LNCAP (cell line): ENCODE measurements at regions not wholly inside any gene's neighbourhood (a gene's known extent, or its start where the extent isn't known, plus 50 kb on each side); places are given as distances from the start of the nearest gene placed in this dataset.

Experiments
- TF ChIP-seq, protein P1 (sequence below): fragments of 450-650 bp; IDR thresholded peaks from 2 replicates; pipeline ENCODE4 v1.5.1; 2017; ENCODE audit warnings: mild to moderate bottlenecking

DNA sequence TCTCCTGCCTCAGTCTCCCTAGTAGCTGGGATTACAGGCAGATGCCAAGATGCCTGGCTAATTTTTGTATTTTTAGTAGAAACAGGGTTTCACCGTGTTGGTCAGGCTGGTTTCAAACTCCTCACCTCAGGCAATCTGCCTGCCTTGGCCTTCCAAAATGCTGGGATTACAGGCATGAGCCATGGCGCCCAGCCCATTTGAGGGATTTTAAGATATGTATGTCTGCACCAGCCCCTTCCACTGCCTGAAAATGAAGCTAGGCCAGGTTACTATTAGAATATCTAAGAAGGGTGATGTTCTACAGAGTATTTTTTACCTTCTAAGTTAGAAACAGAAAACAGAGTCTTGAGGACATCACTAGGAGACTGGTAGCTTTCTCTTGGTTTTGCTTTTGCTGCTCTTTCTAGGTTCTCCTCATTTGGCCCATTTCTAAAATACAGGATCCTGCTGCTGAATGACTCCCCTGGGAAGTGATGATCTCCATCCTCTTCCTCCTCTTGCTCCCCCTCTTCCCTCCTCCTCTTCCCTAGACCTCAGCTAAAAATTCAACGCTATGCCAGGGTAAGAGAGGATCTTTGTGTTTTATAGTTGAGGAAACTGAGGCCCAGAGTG lies 118.5 kb downstream of the MYCN start:
- TF ChIP-seq, protein P1, sequence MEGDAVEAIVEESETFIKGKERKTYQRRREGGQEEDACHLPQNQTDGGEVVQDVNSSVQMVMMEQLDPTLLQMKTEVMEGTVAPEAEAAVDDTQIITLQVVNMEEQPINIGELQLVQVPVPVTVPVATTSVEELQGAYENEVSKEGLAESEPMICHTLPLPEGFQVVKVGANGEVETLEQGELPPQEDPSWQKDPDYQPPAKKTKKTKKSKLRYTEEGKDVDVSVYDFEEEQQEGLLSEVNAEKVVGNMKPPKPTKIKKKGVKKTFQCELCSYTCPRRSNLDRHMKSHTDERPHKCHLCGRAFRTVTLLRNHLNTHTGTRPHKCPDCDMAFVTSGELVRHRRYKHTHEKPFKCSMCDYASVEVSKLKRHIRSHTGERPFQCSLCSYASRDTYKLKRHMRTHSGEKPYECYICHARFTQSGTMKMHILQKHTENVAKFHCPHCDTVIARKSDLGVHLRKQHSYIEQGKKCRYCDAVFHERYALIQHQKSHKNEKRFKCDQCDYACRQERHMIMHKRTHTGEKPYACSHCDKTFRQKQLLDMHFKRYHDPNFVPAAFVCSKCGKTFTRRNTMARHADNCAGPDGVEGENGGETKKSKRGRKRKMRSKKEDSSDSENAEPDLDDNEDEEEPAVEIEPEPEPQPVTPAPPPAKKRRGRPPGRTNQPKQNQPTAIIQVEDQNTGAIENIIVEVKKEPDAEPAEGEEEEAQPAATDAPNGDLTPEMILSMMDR, result no peak

DNA sequence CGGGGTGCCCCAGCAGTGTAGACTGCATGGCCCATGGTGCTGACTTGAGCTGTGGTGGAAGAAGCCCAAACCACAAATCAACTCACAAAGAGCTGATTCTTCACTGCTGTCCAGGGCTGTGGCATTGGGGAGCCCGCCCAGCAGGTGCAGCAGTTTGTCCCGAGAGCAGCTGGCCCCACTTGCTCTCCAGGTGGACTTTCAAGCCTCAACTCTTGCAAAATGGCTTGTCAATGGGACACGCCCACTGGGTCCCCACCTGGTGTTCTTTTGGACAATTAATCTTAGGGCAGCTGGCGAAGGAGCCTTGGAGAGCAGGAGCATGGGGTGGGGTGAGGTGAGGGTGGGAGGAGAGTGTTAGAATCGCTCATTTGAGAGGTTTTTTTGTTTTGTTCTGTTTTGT lies 117.9 kb downstream of the MYCN start:
- TF ChIP-seq, protein P1, result no peak

DNA sequence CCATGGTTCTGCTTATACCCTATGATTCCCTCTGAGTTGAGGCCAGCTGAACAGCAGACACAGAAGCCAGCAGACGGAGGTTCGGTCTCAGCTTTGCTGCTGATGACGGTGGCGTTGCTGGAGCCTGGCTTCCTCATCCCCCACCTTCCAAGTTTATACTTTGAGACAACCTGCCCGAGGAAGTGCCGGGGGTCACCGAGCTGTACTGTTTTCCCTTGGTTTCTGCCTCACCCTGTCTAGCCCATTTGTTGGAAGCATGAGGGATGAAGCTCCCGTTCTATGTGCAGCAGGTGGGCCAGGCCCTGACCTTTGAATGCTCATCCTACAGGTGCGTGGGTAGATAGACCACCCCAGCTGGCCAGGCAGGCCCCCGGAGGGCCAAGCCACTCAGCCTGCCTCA lies 117.3 kb downstream of the MYCN start:
- TF ChIP-seq, protein P1, result no peak

DNA sequence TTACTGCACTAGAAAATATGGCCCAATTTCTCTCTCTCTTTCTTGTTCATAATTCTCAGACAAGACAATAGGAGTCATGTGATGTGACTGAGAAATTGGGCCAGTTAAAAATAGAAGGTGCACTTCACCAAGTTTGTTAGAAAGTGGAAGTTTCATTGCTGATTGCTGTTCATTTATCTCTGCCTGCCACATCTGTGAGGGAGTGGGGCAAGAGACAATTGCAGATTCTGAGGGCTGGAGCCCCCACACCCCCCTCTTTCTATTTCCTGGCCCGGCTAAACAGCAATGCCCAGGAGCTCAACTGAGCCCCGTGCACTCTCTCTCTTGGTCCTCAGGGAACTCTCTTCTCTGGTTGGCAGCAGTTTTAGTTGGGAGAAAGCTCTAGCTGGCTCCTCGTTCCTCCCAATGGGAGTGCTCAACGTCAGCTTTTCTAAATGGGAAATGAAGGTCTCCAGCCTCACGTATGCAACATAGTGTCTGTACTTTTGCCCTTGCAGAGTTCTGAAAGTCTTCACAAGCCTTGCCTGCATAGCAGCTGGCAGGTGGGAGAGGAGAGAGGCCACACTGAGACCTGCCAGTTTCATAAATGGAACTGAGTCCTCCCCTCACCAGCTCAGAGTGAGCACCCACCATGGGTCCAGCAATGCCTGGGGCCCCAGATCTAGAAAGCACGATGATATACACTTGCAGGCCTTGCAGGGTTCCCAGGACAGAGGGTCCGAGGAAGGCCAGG lies 115.7 kb downstream of the MYCN start:
- TF ChIP-seq, protein P1, result no peak

DNA sequence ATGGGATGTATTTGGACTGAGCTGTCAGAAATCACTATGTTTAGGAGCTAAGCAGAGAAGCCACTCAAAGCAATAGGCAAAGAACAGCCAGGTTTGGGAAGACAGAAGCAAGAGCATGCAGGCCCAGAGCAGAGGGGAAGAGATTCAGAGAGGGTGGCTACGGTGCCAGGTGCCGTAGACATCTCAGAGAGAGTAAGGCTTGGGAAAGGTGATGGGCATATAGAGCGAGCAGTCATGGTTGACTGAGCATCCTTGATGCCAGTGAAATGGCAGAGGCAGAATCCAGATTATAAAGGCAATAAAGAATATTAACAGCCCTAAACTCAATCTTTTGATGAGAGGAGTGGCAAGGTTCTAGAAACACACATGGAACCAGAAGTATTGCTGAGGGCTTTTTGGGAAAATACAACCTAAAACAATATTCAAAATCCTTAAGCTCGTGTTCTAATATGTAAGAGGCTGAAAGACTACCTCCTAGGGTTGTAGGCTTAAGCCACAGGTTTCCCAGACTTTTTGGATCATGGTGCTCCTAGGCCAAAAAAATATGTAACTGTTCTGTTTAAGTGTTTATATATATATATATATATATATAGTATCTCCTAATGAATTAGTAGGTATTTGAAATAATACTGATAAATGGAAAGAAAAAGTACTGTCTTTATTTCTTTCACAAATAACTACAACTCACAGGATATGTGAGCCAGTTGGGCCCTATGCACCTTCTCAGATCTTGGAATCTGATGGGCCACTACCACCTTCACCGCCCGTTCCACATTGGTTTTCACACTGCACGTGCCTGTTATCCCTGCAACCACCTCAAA lies 113.3 kb downstream of the MYCN start:
- TF ChIP-seq, protein P1, result no peak

DNA sequence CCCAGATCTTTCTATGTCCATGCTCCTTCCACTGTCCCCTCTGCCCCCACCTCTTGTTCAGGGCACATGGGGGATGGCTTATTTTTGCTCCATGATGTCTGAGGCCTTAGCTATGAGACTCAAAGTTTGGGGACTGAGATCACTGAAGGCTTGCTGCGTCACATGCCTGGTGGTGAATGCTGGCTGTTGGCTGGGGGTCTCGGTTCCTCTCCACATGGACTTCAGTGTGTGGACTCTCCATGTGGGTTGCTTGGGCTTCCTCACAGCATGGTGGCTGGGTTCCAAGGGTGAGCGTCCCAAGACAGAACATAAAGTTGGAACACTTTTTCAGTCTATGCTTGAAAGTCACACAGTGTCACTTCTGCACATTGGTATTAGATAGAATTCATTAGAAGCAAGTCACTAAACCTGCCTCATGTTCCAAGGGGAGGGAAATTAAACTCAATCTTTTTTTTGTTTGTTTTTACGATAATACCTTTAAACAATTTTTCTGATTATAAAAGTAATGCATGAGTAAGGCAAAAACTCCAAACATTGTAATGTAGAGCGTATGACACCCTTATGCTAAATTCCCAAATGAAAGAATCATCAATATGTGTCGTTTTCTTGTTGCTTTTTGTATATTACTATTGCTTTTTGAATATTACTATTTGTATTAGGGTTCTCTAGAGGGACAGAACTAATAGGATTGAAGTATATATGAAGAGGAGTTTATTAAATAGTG lies 111.7 kb downstream of the MYCN start:
- TF ChIP-seq, protein P1, result no peak

DNA sequence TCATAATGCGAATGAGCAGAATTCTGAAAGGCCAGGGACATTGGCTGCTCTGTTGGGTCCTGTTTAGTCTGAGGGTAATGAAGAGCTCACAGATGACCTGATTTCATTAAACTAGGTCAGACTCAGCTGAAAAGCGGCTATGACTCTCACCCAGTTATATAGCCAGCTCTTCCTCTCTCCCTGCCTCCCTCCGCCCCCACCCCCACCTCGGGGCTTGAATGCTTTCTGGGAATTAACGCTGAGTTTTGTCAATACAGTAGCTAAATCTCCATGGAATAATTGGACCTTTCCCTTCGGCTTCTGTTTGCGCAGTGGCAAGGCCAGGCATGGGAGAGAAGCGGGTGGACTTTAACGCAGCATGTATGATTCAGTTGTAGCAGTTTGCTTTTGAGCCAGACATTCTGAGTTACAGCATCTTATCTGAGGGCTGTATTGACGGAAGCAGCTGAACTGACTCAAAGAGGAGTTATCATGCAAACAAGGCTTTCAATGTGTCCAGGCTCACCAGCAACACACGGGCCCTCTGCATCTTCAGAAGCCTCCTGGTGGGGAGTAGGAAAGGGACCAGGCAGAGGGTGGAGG lies 110.6 kb downstream of the MYCN start:
- TF ChIP-seq, protein P1, result no peak
